Naive thymus-derived CD8-positive, alpha-beta T cell (primary cell): ENCODE measurements at regions not wholly inside any gene's neighbourhood (a gene's known extent, or its start where the extent isn't known, plus 50 kb on each side); places are given as distances from the start of the nearest gene placed in this dataset.

Experiments used
- ATAC-seq, 2 donors: fragments of 150-1000 bp; cut with Tn5 transposase in 1 of 2; sonication (Bioruptor Pico), chemical (Tn5 transposase) in 1 of 2; 1 replicate in 1 of 2; 2 replicates in 1 of 2; pipeline ENCODE4 v1.10.0; 2021; ENCODE audit warnings: mild to moderate bottlenecking in 2 of 2, moderate library complexity in 2 of 2
- POLR2A ChIA-PET: fragments of 350-600 bp; sonication (Branson Sonifier 250); formaldehyde crosslinking; loops from one replicate; lab custom pipeline; 2021; ENCODE audit warnings: antibody characterized with exemption; lab: Charles Lee
- DNase-seq, 10 donors: peaks; one replicate each; pipeline versions ENCODE4 v3.0.0 to v3.0.0-alpha.2; 2020 to 2022
- H3K27ac Mint-ChIP-seq, 10 donors: one replicate each; pipeline ENCODE4 v1.8.0; 2020 to 2022; ENCODE audit warnings: mild to moderate bottlenecking in 10 of 10, mixed read lengths in 10 of 10, moderate library complexity in 4 of 10, inconsistent platforms in 1 of 10
- H3K27me3 Mint-ChIP-seq, 5 donors: one replicate each; pipeline ENCODE4 v1.8.0; 2021 to 2022; ENCODE audit warnings: mixed read lengths in 5 of 5
- H3K36me3 Mint-ChIP-seq, 3 donors: one replicate each; pipeline ENCODE4 v1.8.0; 2020 to 2022; ENCODE audit warnings: mixed read lengths in 3 of 3, mild to moderate bottlenecking in 2 of 3, inconsistent platforms in 1 of 3
- H3K4me1 Mint-ChIP-seq, 4 donors: one replicate each; pipeline ENCODE4 v1.8.0; 2021 to 2022; ENCODE audit warnings: mixed read lengths in 4 of 4
- H3K4me3 Mint-ChIP-seq, 10 donors: one replicate each; pipeline ENCODE4 v1.8.0; 2020 to 2022; ENCODE audit warnings: mild to moderate bottlenecking in 10 of 10, mixed read lengths in 10 of 10, moderate library complexity in 6 of 10, inconsistent platforms in 1 of 10
- H3K9me3 Mint-ChIP-seq, 9 donors: one replicate each; pipeline ENCODE4 v1.8.0; 2020 to 2022; ENCODE audit warnings: mixed read lengths in 9 of 9, mild to moderate bottlenecking in 3 of 9, inconsistent platforms in 1 of 9, moderate library complexity in 1 of 9

DNA sequence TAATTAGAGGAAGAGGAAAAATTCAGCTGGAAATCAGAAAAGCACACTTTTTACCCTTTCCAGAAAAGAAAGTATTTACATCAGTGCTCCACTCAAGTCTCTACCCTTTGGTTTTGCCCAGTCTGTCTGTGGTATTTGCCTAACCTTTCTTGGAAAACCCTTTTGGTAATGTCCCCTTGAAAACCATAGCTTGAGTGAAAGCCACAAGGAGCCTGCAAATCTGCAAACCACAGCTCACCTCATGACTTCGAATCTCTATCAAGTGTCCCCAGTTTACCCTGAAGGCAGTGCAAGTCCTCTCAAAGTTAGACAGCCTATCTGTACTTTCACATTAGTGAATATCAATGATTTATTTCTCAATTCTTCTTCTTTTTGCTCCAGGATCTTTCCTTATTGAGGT, 162.1 kb upstream of the TSLP start:
- Mint-ChIP-seq H3K27me3 (peaks cover 0 to 23% (median 5%) of the 10 kb centered on the region in 5 donors), H3K36me3 (no peaks in the 10 kb centered on the region), H3K4me1 (no peaks in the 10 kb centered on the region), H3K4me3 (no peak overlapping the region), H3K27ac (no peak overlapping the region), H3K9me3 (peaks cover 0 to 10% (median 0%) of the 10 kb centered on the region in 9 donors)
- POLR2A ChIA-PET: no interaction called here
- no peak for DNase-seq
- no peak for ATAC-seq

DNA sequence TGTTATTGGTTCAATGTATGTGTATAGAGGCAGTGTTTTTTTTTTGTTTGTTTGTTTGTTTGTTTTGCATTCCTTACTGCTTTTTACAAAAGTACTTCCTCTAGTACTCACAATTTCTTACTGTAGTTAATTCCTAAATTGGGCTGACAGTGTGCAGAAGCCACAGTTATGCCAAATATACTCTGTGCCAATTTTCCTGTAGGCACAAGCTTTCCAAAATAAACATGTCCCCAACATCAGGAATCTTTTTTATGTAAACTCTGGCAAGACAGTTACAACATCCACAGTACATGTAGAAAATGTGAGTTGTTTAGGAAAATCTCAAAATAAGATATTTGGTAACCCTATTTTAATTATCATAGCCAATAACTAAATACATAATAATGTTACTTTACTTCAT, 161.6 kb upstream of the TSLP start:
- H3K27me3 Mint-ChIP-seq: peaks cover 0 to 22% (median 5%) of the 10 kb centered on the region in 5 donors
- DNase-seq: no peak
- ATAC-seq: no peak
- no peaks in the 10 kb centered on the region for H3K36me3 Mint-ChIP-seq
- no peak overlapping the region for H3K4me3 Mint-ChIP-seq
- POLR2A ChIA-PET: no interaction called here
- H3K27ac Mint-ChIP-seq: no peak overlapping the region
- H3K9me3 Mint-ChIP-seq: peaks cover 0 to 10% (median 0%) of the 10 kb centered on the region in 9 donors
- no peaks in the 10 kb centered on the region for H3K4me1 Mint-ChIP-seq

DNA sequence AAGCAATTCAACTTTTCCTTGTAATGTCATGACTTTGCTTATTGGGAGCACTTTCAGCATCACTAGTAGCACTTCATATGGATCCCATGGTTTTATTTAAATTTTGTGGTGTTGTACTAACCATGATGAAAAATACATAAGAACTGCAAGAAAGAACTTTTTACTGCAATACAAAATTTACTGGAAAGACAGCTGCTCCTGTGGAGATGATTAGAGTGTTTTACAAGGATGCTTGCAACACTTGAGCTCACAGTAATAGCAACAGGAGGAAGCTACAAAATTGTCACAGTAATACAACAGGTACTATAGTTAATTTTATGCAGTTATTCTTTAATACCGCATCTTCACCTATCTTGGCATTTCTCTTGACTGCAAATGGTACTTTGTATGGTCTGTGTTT, 158.3 kb upstream of the TSLP start:
- H3K4me1 Mint-ChIP-seq: no peaks in the 10 kb centered on the region
- ATAC-seq: no peak
- peaks cover 3 to 14% (median 9%) of the 10 kb centered on the region in 5 donors for H3K27me3 Mint-ChIP-seq
- no peak for DNase-seq
- H3K9me3 Mint-ChIP-seq: peaks cover 0 to 3% (median 0%) of the 10 kb centered on the region in 9 donors
- POLR2A ChIA-PET: no interaction called here
- no peak overlapping the region for H3K27ac Mint-ChIP-seq
- no peak overlapping the region for H3K4me3 Mint-ChIP-seq
- H3K36me3 Mint-ChIP-seq: no peaks in the 10 kb centered on the region

DNA sequence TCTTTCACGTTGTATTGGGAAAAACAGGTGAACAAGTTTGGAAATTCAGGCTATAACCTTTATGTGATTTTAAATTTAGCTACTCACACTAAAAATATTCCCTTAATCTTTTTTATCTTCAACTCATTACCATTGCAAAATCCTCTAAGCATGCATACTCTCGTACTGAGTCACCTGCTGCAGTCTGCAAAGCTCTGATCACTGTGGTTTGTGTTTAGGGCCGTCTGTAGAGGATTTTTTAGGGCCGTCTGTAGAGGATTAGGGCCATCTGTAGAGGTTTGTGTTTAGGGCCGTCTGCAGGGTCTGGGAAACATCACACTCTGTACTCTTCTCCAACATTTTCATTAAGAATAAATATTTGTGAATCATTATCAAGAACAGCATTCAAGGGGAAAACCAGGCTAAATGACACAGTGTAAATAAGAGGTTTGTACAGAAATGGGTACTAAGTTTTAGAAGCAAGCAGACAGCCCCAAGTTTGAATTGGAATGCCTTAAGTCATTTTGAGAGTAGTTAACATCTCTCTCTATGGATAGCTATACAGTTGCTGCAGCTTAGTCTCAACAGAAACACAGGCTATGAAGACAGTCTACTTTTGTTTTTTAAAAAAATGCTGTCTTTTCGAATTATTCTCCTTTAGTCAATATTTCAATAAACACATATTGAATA, 155.0 kb upstream of the TSLP start:
- Mint-ChIP-seq H3K9me3 (no peaks in the 10 kb centered on the region), H3K27ac (no peak overlapping the region)
- POLR2A ChIA-PET: no interaction called here

DNA sequence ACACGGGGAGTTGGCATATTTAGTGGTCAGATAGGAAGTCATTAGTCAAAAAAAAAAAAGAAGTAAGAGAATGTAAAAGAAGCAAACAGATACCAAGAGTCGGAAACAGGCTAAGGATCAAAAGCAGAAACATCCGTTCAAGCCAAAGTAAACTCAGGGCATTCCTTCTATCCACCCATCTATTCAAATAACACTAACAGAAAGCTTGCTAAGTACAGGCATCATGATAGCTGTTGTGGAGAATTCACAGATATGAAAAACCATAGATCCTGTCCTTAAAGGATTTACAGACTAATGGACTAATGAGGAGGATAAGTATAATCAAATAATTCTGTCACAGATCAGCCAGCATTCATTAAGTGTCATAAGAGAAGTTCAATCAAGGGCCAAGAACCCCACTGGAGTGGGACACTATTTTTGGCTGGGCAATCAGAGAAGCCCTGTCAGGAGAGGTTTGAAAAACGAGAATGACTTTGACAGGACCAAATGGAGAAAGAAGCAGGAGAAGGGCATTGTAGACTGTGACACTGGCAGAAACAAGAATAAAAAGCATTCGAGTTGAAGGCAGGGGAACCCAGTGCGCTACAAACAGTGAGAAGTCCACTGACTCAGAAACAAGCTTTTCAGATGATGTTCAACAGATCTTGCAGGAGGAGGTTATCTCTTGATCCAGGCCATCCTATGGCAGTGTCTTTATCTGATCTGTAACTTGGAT, 154.2 kb upstream of the TSLP start:
- H3K27me3 Mint-ChIP-seq: peaks cover 3 to 27% (median 10%) of the 10 kb centered on the region in 5 donors
- no peaks in the 10 kb centered on the region for H3K9me3 Mint-ChIP-seq
- no peak for DNase-seq
- no peak overlapping the region for H3K4me3 Mint-ChIP-seq
- no peaks in the 10 kb centered on the region for H3K4me1 Mint-ChIP-seq
- H3K27ac Mint-ChIP-seq: no peak overlapping the region
- POLR2A ChIA-PET: no interaction called here
- no peaks in the 10 kb centered on the region for H3K36me3 Mint-ChIP-seq
- ATAC-seq: no peak

More for the DNA sequence above, 155.0 kb upstream of the TSLP start:
- no peaks in the 10 kb centered on the region for H3K36me3 Mint-ChIP-seq
- no peak overlapping the region for H3K4me3 Mint-ChIP-seq
- no peaks in the 10 kb centered on the region for H3K4me1 Mint-ChIP-seq
- H3K27me3 Mint-ChIP-seq: peaks cover 3 to 21% (median 7%) of the 10 kb centered on the region in 5 donors
- DNase-seq (no peak), ATAC-seq (no peak)

DNA sequence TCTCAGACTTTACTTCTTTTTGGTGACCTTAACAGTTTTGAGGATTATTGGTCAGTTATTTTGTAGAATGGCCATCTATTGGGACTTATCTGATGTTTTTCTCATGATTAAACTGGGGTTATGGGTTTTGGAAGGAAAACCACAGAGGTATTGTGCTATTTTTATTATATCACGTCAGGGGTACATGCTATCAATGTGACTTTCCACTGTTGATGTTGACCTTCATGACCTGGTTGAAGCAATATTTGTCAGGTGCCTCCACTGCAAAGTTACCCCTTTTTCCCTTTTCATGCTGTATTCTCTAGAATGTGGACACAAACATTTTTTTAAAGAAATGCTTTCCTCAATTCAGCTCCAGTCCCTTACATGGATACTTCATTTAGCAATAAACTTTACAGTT, 152.8 kb upstream of the TSLP start:
- Mint-ChIP-seq H3K4me3 (no peak overlapping the region), H3K4me1 (no peaks in the 10 kb centered on the region), H3K36me3 (no peaks in the 10 kb centered on the region), H3K27ac (no peak overlapping the region), H3K27me3 (peaks cover 3 to 30% (median 13%) of the 10 kb centered on the region in 5 donors), H3K9me3 (no peaks in the 10 kb centered on the region)
- DNase-seq (no peak), ATAC-seq (no peak)
- POLR2A ChIA-PET: no interaction called here

DNA sequence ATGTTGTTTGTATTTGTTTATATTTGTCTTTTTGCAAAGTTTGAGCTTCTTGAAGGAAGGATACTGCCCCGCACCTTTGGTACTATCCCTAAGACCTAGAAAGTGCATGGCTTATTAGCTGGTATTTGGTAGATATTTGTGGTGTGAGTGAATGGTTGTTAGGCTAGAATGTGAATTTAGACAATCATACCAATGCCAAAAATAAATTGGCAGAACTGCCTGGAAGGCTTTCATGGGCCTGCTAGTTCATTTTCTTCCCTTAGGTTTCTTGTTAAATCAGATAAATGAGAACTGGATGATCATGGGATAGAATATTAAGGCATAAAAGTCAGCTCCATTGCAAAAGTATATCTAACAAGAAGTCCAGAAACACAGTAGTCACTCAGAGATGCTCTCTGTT, 147.5 kb upstream of the TSLP start:
- POLR2A ChIA-PET: no interaction called here
- ATAC-seq (no peak), DNase-seq (no peak)
- Mint-ChIP-seq H3K36me3 (no peaks in the 10 kb centered on the region), H3K9me3 (no peaks in the 10 kb centered on the region), H3K27me3 (peaks cover 0 to 19% (median 9%) of the 10 kb centered on the region in 5 donors), H3K4me3 (no peak overlapping the region), H3K4me1 (no peaks in the 10 kb centered on the region), H3K27ac (no peak overlapping the region)

DNA sequence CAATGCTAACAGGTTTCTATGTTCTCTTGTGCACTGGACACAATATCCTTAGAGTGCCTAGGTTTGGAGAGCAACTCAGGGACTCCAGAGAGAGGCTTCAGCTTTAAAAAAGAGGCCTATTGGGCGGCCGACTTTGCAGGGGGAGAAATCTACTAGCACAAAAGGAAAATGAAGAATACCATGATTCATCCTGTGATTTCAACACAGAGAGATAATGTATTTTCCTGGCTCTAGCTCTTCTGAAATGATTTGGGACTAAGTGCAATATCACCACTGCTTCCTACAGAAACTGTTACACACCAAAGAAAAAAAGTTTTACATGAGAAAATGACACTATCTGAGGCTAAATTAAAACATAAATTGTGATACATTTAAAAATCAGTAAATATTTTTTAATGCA, 146.1 kb upstream of the TSLP start:
- POLR2A ChIA-PET: no interaction called here
- Mint-ChIP-seq H3K27ac (no peak overlapping the region), H3K27me3 (peaks cover 0 to 16% (median 9%) of the 10 kb centered on the region in 5 donors), H3K36me3 (no peaks in the 10 kb centered on the region), H3K9me3 (peaks cover 0 to 2% (median 0%) of the 10 kb centered on the region in 9 donors), H3K4me1 (no peaks in the 10 kb centered on the region), H3K4me3 (no peak overlapping the region)
- ATAC-seq (no peak), DNase-seq (no peak)

DNA sequence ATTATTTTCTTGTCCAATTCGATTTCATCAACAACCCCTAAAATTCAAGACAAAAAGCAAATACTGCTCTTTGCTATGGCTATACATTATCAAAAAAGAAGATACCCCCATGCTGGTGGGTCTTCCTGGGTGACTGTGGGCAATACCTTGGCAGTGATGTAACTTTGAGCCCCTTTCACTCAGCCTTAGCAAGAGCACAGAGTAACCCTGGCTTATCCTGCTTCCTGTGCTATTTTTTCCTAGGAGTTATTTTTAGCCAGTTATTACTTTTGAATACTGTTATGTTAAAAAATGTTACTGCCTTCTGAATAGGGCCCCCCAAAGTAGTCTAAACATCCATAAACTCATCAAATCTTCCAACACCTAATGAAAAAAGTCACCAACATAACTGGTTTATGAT, 145.6 kb upstream of the TSLP start:
- DNase-seq (no peak), ATAC-seq (no peak)
- Mint-ChIP-seq H3K36me3 (no peaks in the 10 kb centered on the region), H3K4me1 (no peaks in the 10 kb centered on the region), H3K4me3 (no peak overlapping the region), H3K27ac (no peak overlapping the region), H3K27me3 (peaks cover 0 to 16% (median 9%) of the 10 kb centered on the region in 5 donors), H3K9me3 (peaks cover 0 to 2% (median 0%) of the 10 kb centered on the region in 9 donors)
- POLR2A ChIA-PET: no interaction called here

DNA sequence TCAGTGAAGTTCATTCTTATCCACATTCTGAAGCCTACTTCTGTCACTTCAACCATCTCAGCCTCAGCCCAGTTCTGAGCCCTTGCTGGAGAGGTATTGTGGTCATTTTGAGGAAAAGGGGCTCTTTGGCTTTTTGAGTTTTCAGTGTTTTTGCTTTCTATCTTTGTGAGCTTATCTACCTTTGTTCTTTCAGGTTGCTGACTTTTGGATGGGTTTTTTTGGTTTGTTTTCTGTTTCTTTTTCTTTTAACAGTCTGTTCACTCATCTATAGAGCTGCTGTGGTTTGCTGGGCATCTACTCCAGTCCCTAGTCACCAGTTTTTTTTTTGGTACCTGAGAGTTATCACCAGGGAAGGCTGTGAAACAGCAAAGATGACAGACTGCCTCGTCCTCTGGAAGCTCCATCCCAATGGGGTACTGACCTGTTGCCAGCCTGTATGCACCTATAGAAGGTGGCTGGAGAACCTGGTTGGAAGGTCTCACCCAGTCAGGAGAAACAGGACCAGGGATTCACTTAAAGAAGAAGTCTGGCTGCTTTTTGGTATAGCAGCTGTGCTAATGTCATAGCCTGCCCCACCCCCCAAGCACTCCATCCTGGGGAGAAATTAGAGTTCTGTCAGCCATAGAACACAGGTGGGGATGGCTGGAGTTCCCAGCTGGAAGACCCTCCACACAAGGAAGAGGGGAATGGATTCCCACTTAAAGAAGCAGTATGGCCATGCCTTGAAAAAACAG, 138.6 kb upstream of the TSLP start:
- DNase-seq (no peak), ATAC-seq (no peak)
- no peak overlapping the region for H3K27ac Mint-ChIP-seq
- H3K4me1 Mint-ChIP-seq: no peaks in the 10 kb centered on the region
- H3K4me3 Mint-ChIP-seq: no peak overlapping the region
- H3K36me3 Mint-ChIP-seq: no peaks in the 10 kb centered on the region
- peaks cover 7 to 28% (median 26%) of the 10 kb centered on the region in 5 donors for H3K27me3 Mint-ChIP-seq
- POLR2A ChIA-PET: no interaction called here
- peaks cover 0 to 4% (median 0%) of the 10 kb centered on the region in 9 donors for H3K9me3 Mint-ChIP-seq

DNA sequence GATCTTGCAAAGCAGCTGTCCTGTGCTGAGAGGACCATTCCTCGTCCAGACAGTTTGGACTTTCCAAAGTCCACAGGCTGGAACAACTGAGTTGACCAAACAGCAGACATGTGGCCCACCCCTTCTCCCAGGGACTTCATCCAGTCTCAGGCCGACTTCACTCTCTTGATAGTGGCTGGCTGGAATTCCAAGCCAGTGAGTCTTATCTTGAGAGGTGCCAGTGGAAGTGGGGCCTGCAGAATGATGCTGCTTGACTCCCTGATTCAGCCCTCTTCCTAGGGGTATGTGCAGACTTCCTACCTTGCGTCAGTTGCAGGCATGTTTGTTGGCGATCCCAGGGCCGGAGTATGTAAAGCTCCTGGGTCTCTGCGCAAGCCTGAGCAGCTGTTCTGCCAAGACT, 131.4 kb upstream of the TSLP start:
- POLR2A ChIA-PET: no interaction called here
- no peak for DNase-seq
- H3K27me3 Mint-ChIP-seq: peaks cover 3 to 18% (median 4%) of the 10 kb centered on the region in 5 donors
- ATAC-seq: no peak
- peaks cover 0 to 8% (median 0%) of the 10 kb centered on the region in 9 donors for H3K9me3 Mint-ChIP-seq
- no peaks in the 10 kb centered on the region for H3K36me3 Mint-ChIP-seq
- no peak overlapping the region for H3K27ac Mint-ChIP-seq
- H3K4me1 Mint-ChIP-seq: no peaks in the 10 kb centered on the region
- H3K4me3 Mint-ChIP-seq: no peak overlapping the region

DNA sequence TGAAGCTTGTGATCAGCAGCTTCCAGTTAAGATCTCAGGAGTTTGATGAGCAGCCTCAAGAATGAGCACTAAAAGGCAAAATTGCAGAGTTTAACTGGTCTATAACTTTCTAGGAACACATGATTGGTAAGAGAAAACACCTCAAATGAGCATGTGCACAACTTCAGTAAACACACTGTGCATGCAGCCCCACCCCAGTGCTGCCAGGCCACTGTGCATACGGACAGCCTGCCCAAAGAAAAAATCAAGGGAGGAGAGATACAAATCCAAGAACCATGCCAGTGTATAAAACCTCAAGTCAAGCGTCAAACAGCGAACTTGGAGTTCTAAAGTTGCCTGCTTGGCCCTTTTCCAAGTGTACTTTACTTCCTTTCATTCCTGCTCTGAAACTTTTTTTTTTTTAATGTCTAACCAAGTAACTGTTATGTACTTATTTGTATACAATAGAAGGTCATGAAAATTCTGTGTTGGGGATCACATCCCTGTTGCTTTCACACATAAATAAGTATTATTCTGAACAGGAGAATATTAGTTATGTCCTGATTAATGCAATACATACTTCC, 125.6 kb upstream of the TSLP start:
- DNase-seq (no peak), ATAC-seq (no peak)
- H3K27me3 Mint-ChIP-seq: peaks cover 0 to 16% (median 8%) of the 10 kb centered on the region in 5 donors
- no peak overlapping the region for H3K4me3 Mint-ChIP-seq
- H3K4me1 Mint-ChIP-seq: no peaks in the 10 kb centered on the region
- no peaks in the 10 kb centered on the region for H3K36me3 Mint-ChIP-seq
- H3K27ac Mint-ChIP-seq: no peak overlapping the region
- POLR2A ChIA-PET: no interaction called here
- H3K9me3 Mint-ChIP-seq: peaks cover 0 to 4% (median 0%) of the 10 kb centered on the region in 9 donors

DNA sequence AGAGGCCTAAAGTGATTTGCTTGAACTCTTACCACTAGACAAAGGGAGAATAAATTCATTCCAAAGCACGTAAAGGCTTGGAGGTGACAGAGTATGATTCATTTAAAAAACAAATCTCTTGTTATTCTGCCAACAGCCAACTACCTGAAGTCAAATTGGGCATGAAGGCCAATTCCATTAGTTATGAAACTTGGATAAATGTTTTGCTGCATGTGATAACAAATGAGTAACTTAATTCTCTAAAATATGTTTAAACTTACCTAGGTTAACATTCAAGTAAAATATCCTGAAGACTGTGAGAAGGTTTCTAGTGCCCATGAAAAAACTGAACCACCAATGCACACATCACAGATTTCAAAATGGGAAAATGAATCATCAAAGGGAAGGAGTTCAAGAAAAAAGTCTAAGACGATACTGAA, 120.1 kb upstream of the TSLP start:
- POLR2A ChIA-PET: no interaction called here
- Mint-ChIP-seq H3K36me3 (peaks cover 0 to 4% (median 0%) of the 10 kb centered on the region in 3 donors), H3K9me3 (peaks cover 0 to 22% (median 4%) of the 10 kb centered on the region in 9 donors), H3K27me3 (peaks cover 3 to 12% (median 6%) of the 10 kb centered on the region in 5 donors), H3K4me3 (no peak overlapping the region), H3K27ac (no peak overlapping the region), H3K4me1 (no peaks in the 10 kb centered on the region)
- ATAC-seq: no peak
- DNase-seq: no peak
